ENCODE measurements at regions not wholly inside any gene's neighbourhood (a gene's known extent, or its start where the extent isn't known, plus 50 kb on each side); places are given as distances from the start of the nearest gene placed in this dataset.

- 71 to 75% methylated on average over 24 of the region's 24 CpGs for WGBS, 2 donors
- no peak overlapping the region for H3K27ac ChIP-seq
- no peaks in the 10 kb centered on the region for H3K36me3 ChIP-seq
- intact Hi-C loops (cut with DNase I) = no loop called here
- no peak for DNase-seq
- no peaks in the 10 kb centered on the region for H3K4me1 ChIP-seq
- no peaks in the 10 kb centered on the region for H3K9me3 ChIP-seq
- TF ChIP-seq EP300 (IDR thresholded peaks at IDR 0.05) (no peak), CTCF (IDR thresholded peaks at IDR 0.05) (no peak), POLR2AphosphoS5 (IDR thresholded peaks at IDR 0.05) (no peak), POLR2A (IDR thresholded peaks at IDR 0.05) (no peak)
- H3K27me3 ChIP-seq = peaks cover 0 to 4% (median 0%) of the 10 kb centered on the region in 3 donors
- H3K4me3 ChIP-seq = no peak overlapping the region
These were observed 54.6 kb upstream of the RXRA start for GRCh38 chr9:134271338-134272301.

GRCh38 chr9:134272302-134273023, 53.8 kb upstream of the RXRA start:
- WGBS, 2 donors = 45 to 72% methylated on average over 21 of the region's 21 CpGs

GRCh38 chr9:134273647-134274046, 52.6 kb upstream of the RXRA start:
- Histone ChIP-seq H3K4me1 (peaks cover 0 to 4% (median 0%) of the 10 kb centered on the region in 4 donors), H3K4me3 (no peak overlapping the region), H3K9me3 (no peaks in the 10 kb centered on the region), H3K27ac (no peak overlapping the region), H3K27me3 (peaks cover 0 to 4% (median 0%) of the 10 kb centered on the region in 3 donors), H3K36me3 (no peaks in the 10 kb centered on the region)
- 89 to 93% methylated on average over 5 of the region's 5 CpGs for WGBS, 2 donors
- TF ChIP-seq POLR2AphosphoS5 (IDR thresholded peaks at IDR 0.05) = no peak
- intact Hi-C loops (cut with DNase I) = no loop called here
- DNase-seq = no peak

More at GRCh38 chr9:134272302-134273023, 53.8 kb upstream of the RXRA start:
- peaks cover 0 to 4% (median 0%) of the 10 kb centered on the region in 3 donors for H3K27me3 ChIP-seq
- intact Hi-C loops (cut with DNase I) = no loop called here
- no peak overlapping the region for H3K4me3 ChIP-seq
- TF ChIP-seq POLR2AphosphoS5 (IDR thresholded peaks at IDR 0.05) = no peak
- TF ChIP-seq CTCF (IDR thresholded peaks at IDR 0.05) = no peak
- H3K36me3 ChIP-seq = no peaks in the 10 kb centered on the region
- no peaks in the 10 kb centered on the region for H3K9me3 ChIP-seq
- no peak overlapping the region for H3K27ac ChIP-seq
- no peak for DNase-seq
- H3K4me1 ChIP-seq = peaks cover 0 to 4% (median 0%) of the 10 kb centered on the region in 4 donors

DNA sequence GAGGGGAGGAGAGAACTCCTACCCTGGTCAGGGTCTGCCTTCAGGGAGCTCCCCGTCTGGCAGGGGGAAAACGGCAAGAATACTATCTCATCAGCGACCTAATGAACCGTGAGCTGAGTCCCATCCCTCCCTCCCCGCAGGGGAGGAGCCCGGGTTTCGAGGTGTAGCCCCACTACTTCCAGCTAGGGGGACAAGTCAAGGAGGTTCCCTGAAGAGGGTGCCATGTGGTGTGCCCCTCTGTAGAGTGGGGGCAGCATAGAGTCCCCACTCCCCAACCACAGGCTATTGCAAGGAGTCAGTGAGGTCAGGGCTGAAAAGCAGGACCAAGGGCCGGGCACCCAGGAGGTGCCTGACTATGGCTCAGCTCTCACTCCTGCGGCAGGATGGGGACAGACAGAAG, 50.9 kb upstream of the RXRA start:
- Histone ChIP-seq H3K36me3 (no peaks in the 10 kb centered on the region), H3K4me1 (peaks cover 0 to 4% (median 0%) of the 10 kb centered on the region in 4 donors), H3K4me3 (no peak overlapping the region), H3K27ac (no peak overlapping the region), H3K27me3 (peaks cover 0 to 4% (median 0%) of the 10 kb centered on the region in 3 donors), H3K9me3 (no peaks in the 10 kb centered on the region)
- DNase-seq = no peak
- intact Hi-C loops (cut with DNase I) = no loop called here
- no peak for TF ChIP-seq POLR2A (IDR thresholded peaks at IDR 0.05)
- no peak for TF ChIP-seq CTCF (IDR thresholded peaks at IDR 0.05)
- TF ChIP-seq EP300 (IDR thresholded peaks at IDR 0.05) = no peak
- no peak for TF ChIP-seq POLR2AphosphoS5 (IDR thresholded peaks at IDR 0.05)
- WGBS, 2 donors = 36 to 64% methylated on average over 9 of the region's 9 CpGs

All from sigmoid colon (tissue), 6 donors.